Stimulated activated CD8-positive, alpha-beta memory T cell treated with anti-CD3 and anti-CD28 coated beads, Interleukin-7, amount 100 ng/mL, for 48 hours (primary cell): ENCODE measurements at regions not wholly inside any gene's neighbourhood (a gene's known extent, or its start where the extent isn't known, plus 50 kb on each side); places are given as distances from the start of the nearest gene placed in this dataset.

Source experiments
- DNase-seq, 2 donors: peaks; one replicate each; pipeline ENCODE4 v3.0.0-alpha.2; 2020; ENCODE audit warnings: low read depth in 1 of 2; ENCODE audit errors: extremely low read depth in 1 of 2

DNA sequence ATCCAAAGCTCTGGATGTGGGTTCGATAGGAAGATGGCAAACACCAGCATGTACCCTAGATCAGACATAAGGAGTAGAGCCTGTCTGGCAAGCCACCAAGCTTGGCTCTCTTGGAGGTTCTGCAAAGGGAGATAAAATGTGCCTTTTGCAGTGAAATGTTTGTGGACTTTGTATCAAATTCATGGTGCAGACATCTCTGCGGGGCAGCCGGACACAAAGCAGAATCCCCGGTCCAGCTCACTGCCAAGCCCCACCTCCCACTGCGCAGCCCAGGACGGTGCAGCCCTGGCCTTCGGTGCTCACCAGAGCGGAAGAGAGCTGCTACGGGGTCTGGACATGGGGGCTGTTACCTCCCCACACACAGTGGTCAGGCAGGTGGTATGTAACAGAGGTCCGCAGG lies 333.6 kb upstream of the JARID2 start:
- no peak for DNase-seq

DNA sequence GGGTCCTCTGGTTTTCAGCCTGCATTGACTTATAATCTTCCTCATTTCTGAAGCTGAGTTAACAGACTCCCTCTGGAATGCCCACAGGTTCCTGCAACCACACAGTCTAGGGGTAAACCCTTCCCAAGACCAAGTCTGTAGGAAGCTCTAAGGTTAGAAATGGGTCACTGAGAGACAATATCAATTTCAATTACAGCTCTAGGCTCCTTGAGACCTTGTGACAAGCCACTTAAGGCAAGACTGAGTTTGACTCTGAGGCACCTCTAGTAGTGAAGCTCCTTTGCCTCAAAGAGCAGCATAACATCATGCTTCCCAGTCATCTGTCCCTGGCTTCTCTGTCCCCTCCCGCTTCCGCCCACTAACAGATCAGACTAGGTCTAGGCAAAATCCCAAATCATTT lies 333.2 kb upstream of the JARID2 start:
- no peak for DNase-seq

DNA sequence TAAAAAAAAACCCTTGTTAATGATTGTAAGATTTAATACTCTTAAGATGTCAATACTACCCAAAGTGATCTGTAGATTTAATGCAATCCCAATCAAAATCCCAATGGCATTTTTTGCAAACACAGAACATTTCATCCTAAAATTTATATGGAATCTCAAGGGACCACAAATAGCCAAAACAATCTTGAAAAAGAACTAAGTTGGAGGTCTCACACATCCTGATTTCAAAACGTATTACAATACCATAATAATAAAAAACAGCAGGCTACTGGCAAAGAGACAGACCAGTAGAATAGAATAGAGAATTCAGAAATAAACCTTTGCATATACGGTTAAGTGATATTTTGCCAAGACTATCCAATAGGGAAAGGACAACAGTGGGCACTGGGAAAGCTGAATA lies 331.9 kb upstream of the JARID2 start:
- no peak for DNase-seq

DNA sequence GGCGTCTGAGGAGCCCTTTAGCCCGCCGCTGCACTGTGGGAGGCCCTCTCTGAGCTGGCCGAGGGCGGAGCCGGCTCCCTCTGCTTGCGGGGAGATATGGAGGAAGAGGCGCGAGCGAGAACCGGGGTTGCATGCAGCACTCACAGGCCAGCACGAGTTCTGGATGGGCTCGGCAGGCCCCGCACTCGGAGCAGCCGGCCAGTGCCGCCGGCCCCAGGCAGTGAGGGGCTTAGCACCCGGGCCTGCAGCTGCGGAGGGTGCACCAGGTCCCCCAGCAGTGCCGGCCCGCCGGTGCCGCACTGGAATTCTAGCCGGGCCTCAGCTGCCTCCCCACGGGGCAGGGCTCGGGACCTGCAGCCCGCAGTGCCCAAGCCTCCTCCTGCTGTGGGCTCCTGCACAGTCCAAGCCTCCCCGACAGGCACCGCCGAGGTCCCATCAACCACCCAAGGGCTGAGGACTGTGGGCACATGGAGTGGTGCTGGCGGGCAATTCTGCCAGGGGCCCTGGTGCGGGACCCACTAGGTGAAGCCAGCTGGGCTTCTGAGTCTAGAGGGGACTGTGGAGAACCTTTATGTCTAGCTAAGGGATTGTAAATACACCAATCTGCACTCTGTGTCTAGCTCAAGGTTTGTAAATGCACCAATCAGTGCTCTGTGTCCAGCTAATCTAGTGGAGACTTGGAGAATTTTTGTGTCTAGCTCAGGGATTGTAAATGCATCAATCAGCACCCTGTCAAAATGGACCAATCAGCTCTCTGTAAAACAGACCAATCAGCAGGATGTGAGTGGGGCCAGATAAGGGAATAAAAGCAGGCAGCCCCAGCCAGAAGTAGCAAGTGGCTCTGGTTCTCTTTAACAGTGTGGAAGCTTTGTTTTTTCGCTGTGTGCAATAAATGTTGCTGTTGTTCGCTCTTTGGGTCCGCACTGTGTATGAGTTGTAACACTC lies 329.7 kb upstream of the JARID2 start:
- DNase-seq, result no peak

DNA sequence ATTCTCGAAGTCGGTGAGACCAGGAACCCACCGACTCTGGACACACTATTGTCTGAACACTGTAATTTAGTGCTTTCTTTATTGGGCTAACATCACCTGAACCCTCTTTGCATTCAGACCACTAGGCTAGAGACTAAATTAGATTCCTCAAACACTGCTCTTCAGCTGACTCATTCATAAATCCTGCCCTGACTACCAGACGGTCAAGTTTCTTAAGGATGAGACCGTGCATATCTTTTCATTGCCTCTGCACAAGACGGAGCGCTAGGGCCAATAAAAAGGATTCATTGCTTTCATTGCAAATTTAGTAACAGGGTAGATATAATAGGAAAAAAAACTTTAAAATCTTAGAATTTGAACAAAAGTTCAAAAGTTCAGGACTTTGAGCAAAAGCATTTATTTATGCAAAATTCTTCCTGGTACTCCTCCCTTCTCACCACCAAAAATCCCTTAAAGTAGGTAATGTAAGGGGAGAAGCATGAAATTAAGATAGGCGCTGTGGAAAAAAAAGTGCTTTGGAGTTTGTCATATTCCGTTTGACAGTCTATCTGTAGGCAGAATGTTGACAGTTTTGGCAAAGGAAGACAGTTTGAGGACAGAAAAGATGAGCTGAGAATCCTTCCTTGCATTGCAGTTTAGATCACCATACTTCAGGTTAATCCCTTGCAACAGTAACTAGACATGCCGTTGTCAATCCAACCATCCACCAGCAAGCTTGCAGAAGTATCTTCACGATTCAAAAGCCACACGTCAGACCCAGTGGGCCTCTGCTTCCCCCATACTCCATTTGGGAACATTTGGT lies 328.6 kb upstream of the JARID2 start:
- no peak for DNase-seq

DNA sequence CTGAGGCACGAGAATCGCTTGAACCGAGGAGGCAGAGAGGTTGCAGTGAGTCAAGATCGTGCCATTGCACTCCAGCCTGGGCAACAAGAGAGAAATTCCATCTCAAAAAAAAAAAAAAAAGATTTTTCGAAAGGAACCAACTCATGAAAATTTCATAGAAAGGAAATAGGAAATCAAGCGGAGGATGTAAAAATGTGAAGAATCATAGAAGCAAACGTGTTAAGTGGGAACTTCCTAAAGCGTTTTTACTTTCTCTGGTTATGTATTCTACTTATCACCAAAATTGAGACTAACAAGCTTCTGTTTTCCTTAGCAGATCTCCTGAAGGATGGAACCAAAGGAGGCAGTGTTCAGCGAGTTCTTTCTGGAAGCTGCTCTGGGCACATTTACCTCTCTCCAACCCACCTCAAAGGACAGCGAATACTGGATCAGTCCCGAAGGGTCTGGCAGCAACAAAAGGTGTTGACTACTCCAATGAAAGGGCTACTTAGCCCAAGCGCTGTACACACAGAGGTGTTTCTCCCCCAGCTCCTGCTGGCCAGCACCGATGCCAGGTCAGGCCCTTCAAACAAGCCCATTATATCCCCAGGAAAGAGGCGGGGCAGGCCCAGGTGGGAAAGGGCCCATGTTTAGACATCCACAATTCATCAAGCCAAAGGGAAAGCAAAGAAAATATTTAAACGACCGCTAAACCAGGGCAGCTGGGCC lies 327.5 kb upstream of the JARID2 start:
- no peak for DNase-seq

DNA sequence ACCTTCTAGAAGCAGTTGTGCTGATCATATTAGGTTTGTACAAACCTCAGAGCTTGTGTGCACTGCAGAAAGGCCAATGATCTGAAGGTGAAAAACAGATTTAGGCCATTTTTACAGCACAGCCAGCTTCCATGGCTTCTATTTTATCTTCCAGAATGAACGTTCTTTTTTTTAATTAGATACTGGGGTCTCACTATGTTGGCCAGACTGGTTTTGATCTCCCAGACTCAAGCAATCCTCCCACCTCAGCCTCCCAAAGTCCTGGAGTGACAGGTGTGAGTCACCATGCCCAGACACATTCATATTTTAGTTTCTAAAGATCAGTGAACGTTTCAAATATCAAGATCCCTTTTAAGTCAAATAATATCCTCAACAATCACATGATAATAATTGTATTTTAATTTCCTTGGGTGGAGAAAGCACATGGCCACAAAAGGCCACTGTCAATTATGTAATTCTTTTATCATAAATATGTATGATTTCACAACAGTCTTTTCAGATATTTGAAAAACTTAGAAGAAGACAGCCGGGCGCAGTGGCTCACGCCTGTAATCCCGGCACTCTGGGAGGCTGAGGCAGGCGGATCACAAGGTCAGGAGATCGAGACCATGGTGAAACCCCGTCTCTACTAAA lies 326.7 kb upstream of the JARID2 start:
- DNase-seq, result no peak

DNA sequence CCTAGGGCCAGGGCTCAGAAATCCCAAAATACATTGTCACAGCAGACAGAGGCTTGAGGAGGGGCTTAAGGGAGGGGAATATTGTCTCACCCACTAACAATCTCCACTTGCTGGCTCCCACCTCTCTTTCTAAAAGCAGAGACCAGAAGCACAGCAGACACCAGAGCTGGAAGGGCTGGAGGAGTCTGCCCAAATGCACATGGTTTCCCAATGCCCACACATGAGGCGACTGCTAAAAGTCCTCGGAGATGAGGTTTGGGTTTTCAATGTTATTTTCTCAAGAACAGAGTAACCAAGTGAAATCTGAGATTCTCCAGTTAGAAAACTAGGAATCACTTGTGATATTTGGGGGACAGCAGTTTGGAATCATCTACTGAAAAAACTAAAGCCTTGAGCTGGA lies 325.6 kb upstream of the JARID2 start:
- no peak for DNase-seq

DNA sequence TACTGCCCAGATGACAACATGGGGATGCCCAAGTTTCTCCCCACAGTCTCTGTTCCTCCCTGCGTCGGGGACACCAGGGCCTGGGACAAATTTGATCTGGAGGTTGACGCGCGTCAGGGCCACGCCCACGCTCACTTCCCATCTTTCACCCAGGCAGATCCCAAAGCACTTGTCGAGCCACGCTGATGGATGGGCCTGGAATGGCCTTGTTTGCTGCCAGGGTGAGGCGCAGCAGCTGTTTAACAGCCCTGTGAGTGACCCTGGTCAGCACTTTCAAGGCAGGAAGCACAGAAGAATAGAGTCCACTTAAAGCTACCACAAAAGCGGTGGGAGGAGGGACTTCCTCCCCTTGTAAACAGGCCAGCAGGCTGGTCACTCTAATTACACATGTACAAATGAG lies 324.7 kb upstream of the JARID2 start:
- DNase-seq, result no peak

DNA sequence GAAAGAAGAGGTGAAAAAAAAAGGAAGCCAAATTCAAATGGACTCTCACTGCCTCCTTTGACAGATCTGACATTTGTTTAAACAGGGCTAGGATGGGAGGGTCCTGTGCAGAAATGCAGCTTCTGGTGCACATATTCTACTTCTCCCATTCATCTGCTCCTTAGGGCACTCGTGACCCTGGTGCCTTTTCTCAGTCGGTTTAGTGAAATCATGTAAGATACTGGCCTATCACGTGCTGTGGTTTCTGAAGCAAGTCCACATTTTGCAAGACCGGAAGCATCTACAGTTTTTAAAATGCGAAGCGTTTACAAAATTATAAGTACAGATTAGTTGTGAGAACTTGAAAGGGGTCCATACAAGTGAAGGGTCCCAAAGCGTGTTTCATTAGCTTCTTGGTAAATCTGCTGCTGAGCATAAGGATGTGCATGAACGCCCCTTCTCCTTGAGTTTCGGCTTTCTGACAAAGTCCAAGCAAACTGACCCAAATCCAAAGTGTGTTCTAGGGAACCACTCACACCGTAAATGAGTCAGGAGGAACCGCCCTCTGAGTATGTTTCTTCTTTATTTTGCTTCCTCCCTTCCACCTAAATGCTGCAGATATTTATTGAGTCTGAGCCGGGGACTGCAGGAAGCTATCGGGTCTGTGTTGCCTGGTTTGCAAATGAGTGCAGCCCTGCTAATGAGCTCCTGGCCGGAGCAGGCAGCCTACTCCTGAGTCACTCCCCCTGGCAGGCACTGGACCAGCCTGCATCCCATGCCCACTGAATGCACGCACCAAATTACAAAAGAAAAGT lies 323.8 kb upstream of the JARID2 start:
- DNase-seq, result no peak

DNA sequence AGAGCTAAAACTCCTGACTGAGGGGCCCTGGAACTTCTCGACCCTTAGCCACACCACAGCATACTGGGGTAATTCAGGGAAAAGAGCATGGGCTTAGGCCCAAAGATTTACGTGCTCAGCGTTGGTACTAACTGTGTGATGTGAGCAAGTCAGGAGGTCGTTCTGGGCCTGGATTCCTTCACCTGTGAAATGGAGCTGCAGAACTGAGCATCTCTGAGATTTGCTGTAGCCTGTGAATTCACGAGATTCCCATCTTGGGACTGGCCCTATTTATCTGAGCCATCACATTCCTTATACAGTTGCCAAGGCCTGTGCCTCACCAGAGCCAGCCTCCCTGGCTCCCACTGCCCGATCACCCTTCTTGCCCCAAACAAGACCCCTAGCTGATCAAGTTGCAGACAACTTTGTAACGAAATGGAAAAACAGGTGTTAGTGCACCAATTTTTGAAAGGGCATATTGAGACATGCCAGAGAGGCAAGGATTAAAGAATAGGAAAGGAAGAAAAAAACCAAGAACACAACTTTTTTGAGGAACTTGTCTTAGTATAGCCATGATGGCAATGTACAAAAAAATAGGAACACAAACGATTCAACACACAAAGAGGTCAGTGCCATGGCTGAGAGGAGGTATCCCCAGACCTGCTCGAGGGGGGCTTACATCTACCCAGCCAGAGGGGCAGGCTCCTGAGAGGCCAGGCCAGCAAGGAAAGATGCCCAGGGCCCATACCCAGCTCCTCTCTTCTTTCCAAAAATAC lies 323.0 kb upstream of the JARID2 start:
- no peak for DNase-seq

DNA sequence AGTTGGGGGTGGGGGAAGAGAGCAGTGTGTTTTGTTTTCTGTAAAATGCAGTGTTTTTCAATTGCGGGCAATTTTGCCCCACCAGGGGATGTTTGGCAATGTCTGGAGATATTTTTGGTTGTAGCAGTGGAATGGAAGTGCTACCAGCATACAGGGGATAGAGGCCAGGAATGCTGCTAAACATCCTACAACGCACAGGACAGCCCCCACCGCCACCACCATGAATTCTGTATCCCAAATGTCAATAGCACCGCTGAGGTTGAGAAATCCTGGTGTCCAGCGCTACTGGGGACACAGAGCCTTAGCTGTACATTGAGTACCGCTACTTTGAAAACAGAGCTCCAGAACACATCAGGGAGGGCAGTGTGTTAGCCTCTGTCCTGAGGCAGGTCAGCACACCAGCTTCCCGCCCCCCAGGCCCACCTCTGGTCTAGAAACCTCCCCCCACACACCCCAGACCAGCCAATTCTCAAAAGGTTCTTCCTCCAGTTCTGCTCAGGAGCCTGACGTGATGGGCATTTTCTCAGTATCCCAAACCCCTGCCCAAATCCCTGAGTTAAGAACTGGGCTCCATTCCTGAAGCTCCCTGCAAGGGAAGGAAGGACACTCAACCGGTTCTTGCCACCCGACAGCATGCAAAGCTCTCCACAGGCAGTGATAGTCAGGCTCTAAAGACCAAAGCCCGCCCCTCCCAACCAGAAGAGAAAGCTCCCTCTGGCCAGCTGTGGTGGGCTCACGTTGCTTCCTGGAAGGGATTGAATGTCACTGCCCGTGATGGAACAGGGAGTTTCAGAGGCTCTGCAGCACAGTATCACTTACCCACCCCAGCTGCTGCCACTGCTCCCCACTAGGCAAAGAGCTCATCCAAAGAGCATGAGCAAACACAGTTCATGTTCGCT lies 321.5 kb upstream of the JARID2 start:
- DNase-seq, result no peak

DNA sequence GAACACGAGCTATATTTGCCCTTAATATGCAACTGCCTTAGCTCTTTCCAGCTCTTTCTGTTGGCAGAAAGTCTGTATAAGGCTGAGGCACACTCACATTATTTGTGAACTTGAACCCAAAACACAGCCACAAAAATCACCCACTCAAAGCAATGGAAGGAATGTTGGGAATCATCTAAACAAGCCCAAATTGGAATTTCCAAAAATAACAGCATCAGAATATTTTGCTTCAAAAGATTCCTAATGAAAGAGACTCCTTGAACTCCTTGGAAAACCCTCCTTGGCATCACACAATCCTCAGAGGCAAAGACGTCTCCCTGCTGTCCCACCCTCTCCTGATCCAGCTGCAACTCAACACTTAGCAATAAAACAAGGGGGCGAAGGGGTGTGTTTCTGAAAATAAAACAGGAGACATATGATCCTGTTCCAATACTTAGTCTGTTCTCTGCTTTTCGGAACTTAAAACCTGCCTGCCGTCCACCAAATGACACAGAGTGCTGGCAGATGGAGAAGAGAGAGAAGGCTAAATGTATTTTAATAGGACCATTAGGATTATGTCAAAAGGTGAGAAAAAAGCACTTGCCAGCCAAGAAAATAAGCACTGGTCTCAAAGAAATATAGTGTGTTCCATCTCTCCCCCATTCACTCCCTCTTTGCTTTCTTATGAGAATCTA lies 320.7 kb upstream of the JARID2 start:
- no peak for DNase-seq

DNA sequence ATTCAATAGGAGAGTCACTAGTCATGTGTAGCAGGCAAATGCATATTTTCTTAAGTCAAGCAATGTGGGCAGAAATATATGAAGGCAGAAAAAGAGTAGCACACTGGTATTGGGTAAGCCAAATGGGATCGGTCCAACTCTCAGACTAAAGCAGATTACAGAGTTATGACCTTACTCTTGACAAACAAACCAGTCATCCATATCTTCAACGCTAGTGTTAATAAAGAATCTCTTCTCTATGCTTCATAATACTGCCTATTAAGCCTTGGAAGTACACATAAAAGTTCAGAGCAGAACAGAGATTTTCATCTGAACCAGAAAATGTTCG lies 320.2 kb upstream of the JARID2 start:
- no peak for DNase-seq

DNA sequence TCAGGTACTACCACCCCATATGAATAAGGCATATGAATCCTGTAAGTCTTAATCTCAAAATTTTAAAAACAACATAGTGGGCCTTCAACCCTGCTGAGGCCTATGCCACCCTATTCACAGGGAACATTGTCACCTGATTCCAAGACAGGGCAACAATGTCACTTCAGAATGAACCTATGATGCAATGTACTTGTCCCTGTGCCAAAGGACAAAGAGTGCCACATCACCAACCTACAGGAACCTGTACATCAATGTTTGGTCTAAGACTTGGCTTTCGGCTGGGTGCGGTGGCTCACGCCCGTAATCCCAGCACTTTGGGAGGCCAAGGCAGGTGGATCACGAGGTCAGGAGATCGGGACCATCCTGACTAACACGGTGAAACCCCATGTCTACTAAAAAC lies 318.5 kb upstream of the JARID2 start:
- no peak for DNase-seq

DNA sequence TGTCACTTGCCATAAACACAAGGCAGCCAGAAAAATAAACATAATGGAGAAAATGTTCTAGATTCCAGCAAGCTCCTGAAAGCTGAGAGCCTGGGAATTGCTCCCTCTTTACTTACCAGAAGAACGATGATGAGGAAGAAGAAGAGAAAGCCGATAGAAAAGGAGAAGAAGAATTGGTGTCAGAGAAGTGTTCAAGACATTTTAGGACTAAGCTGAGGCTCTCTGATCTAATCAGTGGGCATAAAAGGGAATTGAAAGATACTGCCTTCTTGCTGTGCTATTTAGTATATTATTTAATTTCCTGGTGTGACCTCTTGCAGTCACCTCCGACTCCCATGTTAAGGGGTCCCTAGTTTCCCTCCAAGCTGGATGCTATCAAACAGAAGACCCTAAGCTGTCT lies 316.6 kb upstream of the JARID2 start:
- no peak for DNase-seq

DNA sequence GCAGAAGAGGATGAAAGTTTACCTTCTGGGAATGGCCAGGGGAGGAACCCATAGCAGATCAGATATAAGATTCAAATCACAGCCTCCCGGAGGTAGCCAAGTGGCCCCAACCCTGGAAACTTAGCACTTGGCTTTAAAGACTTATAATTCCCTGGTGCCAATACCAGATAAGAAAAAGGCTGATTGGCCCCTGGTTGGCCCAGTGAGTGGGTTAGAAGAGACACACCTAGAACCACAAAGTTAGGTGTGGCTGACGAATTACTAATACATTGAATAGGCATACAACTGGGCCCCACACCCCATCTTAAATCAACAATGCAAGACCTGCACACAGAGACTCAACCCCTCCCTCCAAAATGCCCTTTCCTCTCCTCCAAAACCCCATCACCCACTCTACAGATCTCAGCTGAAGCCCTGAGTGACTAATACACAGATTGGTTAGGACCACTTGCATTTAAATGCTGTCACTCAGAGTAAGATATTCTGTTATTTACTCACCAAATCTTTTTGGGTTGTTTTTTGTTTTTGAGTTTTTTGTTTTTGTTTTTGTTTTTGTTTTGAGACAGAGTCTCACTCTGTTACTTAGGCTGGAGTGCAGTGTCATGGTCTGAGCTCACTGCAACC lies 315.4 kb upstream of the JARID2 start:
- no peak for DNase-seq
